BLaER1 (cell line): ENCODE measurements at regions not wholly inside any gene's neighbourhood (a gene's known extent, or its start where the extent isn't known, plus 50 kb on each side); places are given as distances from the start of the nearest gene placed in this dataset.
"Not testable (repeated sequence)": the region's sequence is repeated elsewhere in the genome, so short reads cannot be mapped to it uniquely, and the experiment has no call there.

Source experiments
- H3K27ac ChIP-seq: shearing (Covaris generic); formaldehyde crosslinking; 2 replicates; pipeline ENCODE4 v1.8.1; 2022
- H3K27me3 ChIP-seq: shearing (Covaris generic); formaldehyde crosslinking; 2 replicates; pipeline ENCODE4 v1.8.1; 2022
- H3K36me3 ChIP-seq: shearing (Covaris generic); formaldehyde crosslinking; 2 replicates; pipeline ENCODE4 v1.8.1; 2022
- H3K4me1 ChIP-seq: shearing (Covaris generic); formaldehyde crosslinking; 2 replicates; pipeline ENCODE4 v1.8.1; 2022
- H3K4me2 ChIP-seq: shearing (Covaris generic); formaldehyde crosslinking; 2 replicates; pipeline ENCODE4 v1.8.1; 2022
- H3K4me3 ChIP-seq: shearing (Covaris generic); formaldehyde crosslinking; 2 replicates; pipeline ENCODE4 v1.8.1; 2022
- H3K9ac ChIP-seq: shearing (Covaris generic); formaldehyde crosslinking; 2 replicates; pipeline ENCODE4 v1.8.1; 2022
- H3K9me3 ChIP-seq: shearing (Covaris generic); formaldehyde crosslinking; 2 replicates; pipeline ENCODE4 v1.8.1; 2022
- H4K20me1 ChIP-seq: shearing (Covaris generic); formaldehyde crosslinking; 2 replicates; pipeline ENCODE4 v1.8.1; 2022
- Cebpa-rat ChIP-seq: shearing (Covaris generic); IDR thresholded peaks from 2 replicates; pipeline ENCODE4 v1.8.1; 2022

DNA sequence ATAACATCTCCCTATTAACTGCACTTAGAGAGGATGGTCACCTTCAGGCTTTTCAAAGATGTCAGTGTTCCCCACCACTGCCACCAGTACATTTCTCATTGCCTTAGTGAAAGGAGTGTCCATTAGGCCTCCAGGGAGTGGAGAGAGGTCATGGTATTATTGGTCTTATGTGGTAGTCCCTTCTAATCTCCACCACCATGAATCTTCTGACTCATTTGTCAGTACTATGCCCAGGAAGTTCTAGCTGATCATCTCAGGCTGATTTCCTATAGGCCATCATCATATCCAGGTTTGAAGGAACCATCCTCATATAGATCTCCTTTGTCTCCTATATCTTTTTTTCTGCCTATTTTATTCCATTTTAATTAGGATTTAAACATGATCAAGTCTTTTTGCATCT is 221.5 kb downstream of the CYB561 start:
- TF ChIP-seq Cebpa-rat = no peak
- no peaks in the 10 kb centered on the region for H3K27me3 ChIP-seq
- no peaks in the 10 kb centered on the region for H3K4me1 ChIP-seq
- peaks cover 8% of the 10 kb centered on the region for H3K9me3 ChIP-seq
- H3K36me3 ChIP-seq = no peaks in the 10 kb centered on the region
- H3K4me2 ChIP-seq = no peak overlapping the region
- no peak overlapping the region for H3K4me3 ChIP-seq
- H4K20me1 ChIP-seq = no peaks in the 10 kb centered on the region
- H3K9ac ChIP-seq = no peak overlapping the region
- H3K27ac ChIP-seq = no peak overlapping the region

DNA sequence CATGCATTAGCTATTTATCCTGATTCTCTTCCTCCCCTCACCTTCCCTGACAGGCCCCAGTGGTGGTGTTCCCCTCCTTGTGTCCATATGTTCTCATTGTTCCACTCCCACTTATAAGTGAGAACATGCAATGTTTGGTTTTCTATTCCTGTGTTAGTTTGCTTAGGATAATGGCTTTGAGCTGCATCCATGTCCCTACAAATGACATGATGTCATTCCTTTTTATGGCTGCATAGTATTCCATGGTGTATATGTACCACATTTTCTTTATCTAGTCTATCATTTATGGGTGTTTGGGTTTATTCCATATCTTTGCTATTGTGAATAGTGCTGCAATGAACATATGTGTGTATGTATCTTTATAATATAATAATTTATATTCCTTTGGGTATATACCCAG is 219.4 kb downstream of the CYB561 start:
- not testable (repeated sequence) for H3K4me3 ChIP-seq, H3K27ac ChIP-seq, H3K4me2 ChIP-seq, H3K36me3 ChIP-seq, H3K9ac ChIP-seq, H4K20me1 ChIP-seq, H3K4me1 ChIP-seq, H3K27me3 ChIP-seq
- peaks cover 28% of the 10 kb centered on the region for H3K9me3 ChIP-seq

DNA sequence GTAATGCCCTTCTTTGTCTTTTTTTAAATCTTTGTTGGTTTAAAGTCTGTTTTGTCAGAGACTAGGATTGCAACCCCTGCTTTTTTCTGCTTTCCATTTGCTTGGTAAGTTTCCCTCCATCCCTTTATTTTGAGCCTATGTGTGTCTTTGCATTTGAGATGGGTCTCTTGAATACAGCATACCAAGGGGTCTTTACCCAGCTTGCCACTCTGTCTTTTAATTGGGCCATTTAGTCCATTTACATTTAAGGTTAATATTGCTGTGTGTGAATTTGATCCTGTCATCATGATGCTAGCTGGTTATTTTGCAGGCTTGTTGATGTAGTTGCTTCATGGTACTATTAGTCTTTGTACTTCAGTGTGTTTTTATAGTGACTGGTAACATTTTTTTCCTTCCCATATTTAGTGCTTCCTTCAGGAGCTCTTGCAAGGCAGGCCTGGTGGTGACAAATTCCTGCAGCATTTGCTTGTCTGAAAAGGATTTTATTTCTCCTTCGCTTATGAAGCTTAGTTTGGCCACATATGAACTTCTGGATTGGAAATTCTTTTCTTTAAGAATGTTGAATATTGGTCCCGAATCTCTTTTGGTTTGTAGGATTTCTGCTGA is 215.0 kb downstream of the CYB561 start:
- H3K27ac ChIP-seq, H3K9ac ChIP-seq, H3K27me3 ChIP-seq, H3K4me2 ChIP-seq, H3K4me3 ChIP-seq, H3K4me1 ChIP-seq, H4K20me1 ChIP-seq: not testable (repeated sequence)
- H3K9me3 ChIP-seq = peaks cover 46% of the 10 kb centered on the region
- H3K36me3 ChIP-seq = peaks cover 10% of the 10 kb centered on the region

DNA sequence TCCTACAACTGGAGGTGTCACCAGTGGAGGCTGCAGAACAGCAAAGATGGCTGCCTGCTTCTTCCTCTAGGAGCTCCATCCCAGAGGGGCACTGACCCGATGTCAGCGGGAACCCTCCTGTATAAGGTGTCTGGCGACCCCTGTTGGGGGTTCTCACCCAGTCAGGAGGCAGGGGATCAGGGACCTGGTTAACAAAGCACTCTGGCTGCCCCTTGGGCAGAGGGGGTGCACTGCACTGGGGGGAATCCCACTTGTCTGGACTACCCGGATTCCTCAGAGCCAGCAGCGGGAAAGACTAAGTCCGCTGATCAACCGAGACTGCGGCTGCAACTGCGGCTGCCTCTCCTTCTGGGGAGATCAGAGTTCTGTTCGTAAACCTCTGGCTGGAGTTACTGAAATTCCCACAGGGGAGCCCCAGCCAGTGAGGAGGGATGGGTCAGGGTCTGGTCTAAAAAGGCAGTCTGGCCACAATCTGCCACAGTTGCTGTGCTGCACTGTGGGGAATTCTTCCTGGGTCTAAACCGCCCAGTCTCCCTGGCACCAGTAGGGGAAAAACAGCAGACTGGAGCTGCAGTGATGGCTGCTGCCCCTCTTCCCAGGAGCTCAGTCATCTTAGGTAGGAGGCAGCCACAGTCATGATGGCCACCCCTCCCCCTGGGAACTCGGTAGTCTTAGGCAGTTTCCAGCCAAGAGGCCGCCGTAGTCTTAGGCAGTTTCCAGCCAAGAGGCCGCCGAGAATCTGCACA is 213.4 kb downstream of the CYB561 start:
- Histone ChIP-seq H4K20me1 (no peaks in the 10 kb centered on the region), H3K4me2 (no peak overlapping the region), H3K9me3 (peaks cover 46% of the 10 kb centered on the region), H3K4me3 (no peak overlapping the region), H3K4me1 (no peaks in the 10 kb centered on the region), H3K27me3 (no peaks in the 10 kb centered on the region), H3K9ac (no peak overlapping the region), H3K36me3 (peaks cover 10% of the 10 kb centered on the region), H3K27ac (no peak overlapping the region)
- TF ChIP-seq Cebpa-rat = no peak

DNA sequence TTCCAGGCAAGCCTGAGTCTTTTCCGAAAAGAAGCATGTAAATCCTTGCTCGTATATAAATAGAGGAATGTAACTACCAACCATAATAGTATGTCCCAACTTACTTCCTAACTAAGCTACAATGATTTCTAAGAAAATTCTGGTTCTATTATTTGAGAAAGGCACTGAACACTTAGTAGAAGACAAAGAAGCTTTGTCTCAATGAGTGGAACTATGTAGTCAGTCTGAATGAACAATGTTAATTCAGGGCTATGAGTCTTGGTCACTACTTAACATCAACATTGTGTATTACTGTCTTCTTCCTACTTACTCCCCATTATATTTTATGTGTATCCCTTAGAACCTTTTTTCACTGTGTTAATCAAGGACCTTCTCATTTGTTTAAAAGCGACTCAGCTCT is 206.0 kb downstream of the CYB561 start:
- Histone ChIP-seq H3K4me3 (no peak overlapping the region), H3K27me3 (no peaks in the 10 kb centered on the region), H3K27ac (no peak overlapping the region), H3K36me3 (peaks cover 9% of the 10 kb centered on the region), H3K4me1 (peaks cover 9% of the 10 kb centered on the region; the same call in 1 of the 2 replicates), H4K20me1 (no peaks in the 10 kb centered on the region), H3K9me3 (peaks cover 8% of the 10 kb centered on the region; the same call in 1 of the 2 replicates), H3K4me2 (no peak overlapping the region), H3K9ac (no peak overlapping the region)
- TF ChIP-seq Cebpa-rat = no peak

DNA sequence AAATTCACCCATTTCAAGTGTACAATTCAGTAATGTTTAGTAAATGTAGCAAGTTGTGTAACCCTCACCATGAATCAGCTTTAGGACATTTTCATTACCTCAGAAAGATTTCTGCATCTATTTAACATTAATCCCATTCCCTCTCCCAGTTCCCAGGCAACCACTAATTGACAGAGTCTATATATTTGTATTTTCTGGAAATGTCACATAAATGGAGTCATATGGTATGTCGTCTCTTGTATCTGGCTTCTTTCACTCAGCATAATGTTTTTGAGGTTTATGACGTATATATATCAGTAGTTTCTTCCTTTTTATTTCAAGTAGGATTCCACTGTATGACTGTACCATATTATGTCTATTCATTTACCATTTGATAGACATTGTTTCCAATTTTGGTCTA is 199.8 kb downstream of the CYB561 start:
- Histone ChIP-seq H3K36me3 (0 out of 2 replicates have a peak, but pooled peaks cover 4% of the 10 kb centered on the region), H3K27ac (no peak overlapping the region), H4K20me1 (no peaks in the 10 kb centered on the region), H3K4me3 (no peak overlapping the region), H3K9me3 (peaks cover 8% of the 10 kb centered on the region; the same call in 1 of the 2 replicates), H3K4me2 (no peak overlapping the region), H3K9ac (no peak overlapping the region), H3K27me3 (no peaks in the 10 kb centered on the region), H3K4me1 (peaks cover 1% of the 10 kb centered on the region; the same call in 1 of the 2 replicates)
- TF ChIP-seq Cebpa-rat = no peak

DNA sequence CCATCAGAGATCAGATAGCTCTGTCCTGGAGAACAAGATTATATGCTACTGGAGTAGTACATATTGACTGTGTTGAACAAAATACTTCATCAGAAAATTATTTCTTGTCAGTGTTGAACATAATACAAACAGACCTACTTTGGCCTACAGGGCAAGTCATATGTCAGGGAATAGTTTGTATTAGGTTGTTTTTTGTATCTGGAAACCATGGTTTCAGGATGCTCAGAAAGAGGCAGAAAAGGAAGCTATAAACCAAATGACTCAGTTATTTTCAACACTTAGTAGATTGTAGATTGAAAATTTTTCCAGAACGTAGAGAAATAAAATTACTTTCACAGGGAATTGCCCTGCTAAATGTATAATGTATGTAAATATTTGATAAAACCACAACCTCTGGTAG is 198.4 kb downstream of the CYB561 start:
- peaks cover 8% of the 10 kb centered on the region; the same call in 1 of the 2 replicates for H3K9me3 ChIP-seq
- H3K4me2 ChIP-seq = no peak overlapping the region
- TF ChIP-seq Cebpa-rat = no peak
- no peaks in the 10 kb centered on the region for H3K4me1 ChIP-seq
- H3K27me3 ChIP-seq = no peaks in the 10 kb centered on the region
- no peak overlapping the region for H3K27ac ChIP-seq
- H4K20me1 ChIP-seq = no peaks in the 10 kb centered on the region
- no peak overlapping the region for H3K9ac ChIP-seq
- H3K36me3 ChIP-seq = 0 out of 2 replicates have a peak, but pooled peaks cover 4% of the 10 kb centered on the region
- no peak overlapping the region for H3K4me3 ChIP-seq

DNA sequence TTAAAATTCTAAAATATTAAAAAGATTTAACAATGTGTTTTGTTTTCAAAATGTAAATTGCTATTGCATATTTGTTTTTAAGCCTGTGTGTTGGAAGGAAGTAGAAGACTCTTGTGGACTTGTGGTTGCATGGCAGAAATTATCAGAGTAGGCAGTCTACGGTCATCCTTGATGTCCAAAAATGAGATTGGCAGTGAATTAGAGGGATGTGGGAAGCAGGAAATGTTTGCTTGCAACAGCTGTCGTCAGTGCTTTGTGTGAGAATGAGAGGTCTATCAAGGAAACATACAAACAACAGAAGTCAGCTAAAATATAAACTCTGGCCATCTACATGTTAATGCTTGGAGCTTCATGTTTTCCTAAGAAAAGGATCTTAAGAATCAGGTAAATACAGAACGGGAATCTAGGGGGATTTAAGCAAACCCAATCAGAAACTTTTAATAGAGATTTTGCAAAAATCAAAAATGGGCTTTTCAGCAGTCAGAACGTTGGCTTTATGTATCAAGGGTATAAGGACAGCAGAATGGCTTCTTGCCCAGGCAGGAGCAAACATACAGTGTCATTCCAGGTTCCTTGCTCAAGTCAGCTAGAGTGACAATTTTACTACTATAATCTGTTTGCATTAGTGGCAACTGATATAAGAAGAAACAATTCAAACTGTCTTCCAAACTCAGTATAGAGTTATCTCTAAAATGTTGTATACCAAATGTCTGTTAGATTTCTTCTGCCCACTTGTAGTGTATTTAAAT is 196.7 kb downstream of the CYB561 start:
- peaks cover 1% of the 10 kb centered on the region; the same call in 1 of the 2 replicates for H3K9me3 ChIP-seq
- no peak for TF ChIP-seq Cebpa-rat
- no peaks in the 10 kb centered on the region for H4K20me1 ChIP-seq
- H3K4me3 ChIP-seq = no peak overlapping the region
- H3K4me1 ChIP-seq = no peaks in the 10 kb centered on the region
- no peak overlapping the region for H3K27ac ChIP-seq
- no peak overlapping the region for H3K9ac ChIP-seq
- H3K4me2 ChIP-seq = no peak overlapping the region
- 0 out of 2 replicates have a peak, but pooled peaks cover 4% of the 10 kb centered on the region for H3K36me3 ChIP-seq
- no peaks in the 10 kb centered on the region for H3K27me3 ChIP-seq

DNA sequence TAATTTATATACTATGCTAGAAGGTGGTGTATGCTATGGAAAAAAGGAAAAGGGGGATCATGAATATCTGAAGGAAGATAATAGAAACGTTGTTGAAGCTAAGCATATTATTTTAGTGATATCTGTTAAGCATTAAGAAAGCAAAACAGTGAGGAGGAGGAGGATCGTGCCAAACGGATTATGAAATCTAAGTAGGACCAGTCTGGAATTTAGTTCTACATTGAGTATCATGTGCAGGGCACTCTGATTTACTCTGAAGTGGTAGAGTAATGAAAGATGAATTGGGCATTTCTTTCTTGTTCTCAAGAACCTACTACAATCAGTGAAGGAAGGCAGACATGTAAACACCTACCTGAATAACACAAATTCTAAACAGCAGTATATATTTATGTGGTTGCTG is 195.3 kb downstream of the CYB561 start:
- Histone ChIP-seq H3K9ac (no peak overlapping the region), H3K27me3 (no peaks in the 10 kb centered on the region), H3K4me2 (no peak overlapping the region), H3K4me3 (no peak overlapping the region), H3K9me3 (peaks cover 4% of the 10 kb centered on the region; the same call in 1 of the 2 replicates), H3K27ac (no peak overlapping the region), H3K4me1 (no peaks in the 10 kb centered on the region), H4K20me1 (no peaks in the 10 kb centered on the region), H3K36me3 (no peaks in the 10 kb centered on the region)
- TF ChIP-seq Cebpa-rat = no peak

DNA sequence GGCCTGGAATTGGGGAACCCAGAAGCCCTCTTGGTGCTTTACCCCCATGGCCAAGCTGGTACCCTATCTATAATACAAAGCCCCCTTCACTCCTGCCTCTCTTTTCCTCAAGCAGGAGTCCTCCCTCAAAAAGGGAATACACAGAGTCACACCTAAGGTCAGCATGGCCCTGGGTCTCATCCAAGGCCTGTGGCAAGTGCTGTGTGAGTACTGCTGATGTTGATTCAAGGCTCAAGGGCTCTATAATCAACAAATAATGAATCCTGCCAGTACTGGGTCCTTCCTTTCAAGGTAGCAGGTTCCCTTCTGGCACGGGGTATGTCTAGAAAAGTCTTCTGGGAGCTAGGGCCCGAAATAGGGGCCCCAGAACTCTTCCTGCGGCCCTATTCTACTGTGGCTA is 187.3 kb downstream of the CYB561 start:
- Histone ChIP-seq H3K4me3 (no peak overlapping the region), H3K27ac (no peak overlapping the region), H3K36me3 (no peaks in the 10 kb centered on the region), H3K4me1 (no peaks in the 10 kb centered on the region), H3K9ac (no peak overlapping the region), H3K4me2 (no peak overlapping the region), H3K9me3 (peaks cover 4% of the 10 kb centered on the region; the same call in 1 of the 2 replicates), H4K20me1 (no peaks in the 10 kb centered on the region), H3K27me3 (no peaks in the 10 kb centered on the region)
- TF ChIP-seq Cebpa-rat = no peak
